Large intestine (tissue), 3 donors: ENCODE measurements at regions not wholly inside any gene's neighbourhood (a gene's known extent, or its start where the extent isn't known, plus 50 kb on each side); places are given as distances from the start of the nearest gene placed in this dataset.

Experiments
- DNase-seq, 2 donors: peaks; one replicate each; pipeline versions ENCODE4 v3.0.0 to v3.0.0-alpha.2; 2013
- H3K27ac ChIP-seq: one replicate; pipeline ENCODE4 v1.5.1; 2013; ENCODE audit warnings: low read length
- H3K27me3 ChIP-seq: 2 replicates; pipeline ENCODE4 v1.6.1; 2013; ENCODE audit warnings: low read length; ENCODE audit not compliant: control insufficient read depth, insufficient read depth
- H3K36me3 ChIP-seq: 2 replicates; pipeline ENCODE4 v1.6.1; 2013; ENCODE audit warnings: low read length; ENCODE audit not compliant: control insufficient read depth, insufficient read depth
- H3K4me1 ChIP-seq: one replicate; pipeline ENCODE4 v1.6.1; 2013; ENCODE audit warnings: low read length; ENCODE audit not compliant: control insufficient read depth, insufficient read depth
- H3K4me3 ChIP-seq: one replicate; pipeline ENCODE4 v1.5.1; 2013; ENCODE audit warnings: low read length
- H3K9me3 ChIP-seq: one replicate; pipeline ENCODE4 v1.6.1; 2013; ENCODE audit warnings: mild to moderate bottlenecking, low read depth, low read length, moderate library complexity; ENCODE audit not compliant: control insufficient read depth
- WGBS: methylation state at CpG from one replicate; pipeline ENCODE4 v1.1.5; 2013; ENCODE audit warnings: low lambda C conversion rate; ENCODE audit not compliant: insufficient coverage; 5-methylcytosine and 5-hydroxymethylcytosine counted together

- 100% methylated on average over 1 of the region's 1 CpG for WGBS
- DNase-seq = no peak
- no peak overlapping the region for H3K27ac ChIP-seq
- H3K27me3 ChIP-seq = no peaks in the 10 kb centered on the region
- no peaks in the 10 kb centered on the region for H3K36me3 ChIP-seq
- H3K4me3 ChIP-seq = no peak overlapping the region
- no peaks in the 10 kb centered on the region for H3K9me3 ChIP-seq
- no peaks in the 10 kb centered on the region for H3K4me1 ChIP-seq
Observed at GRCh38 chr1:194478731-194479130, 1292.3 kb upstream of the B3GALT2 start.

- Histone ChIP-seq H3K36me3 (no peaks in the 10 kb centered on the region), H3K4me3 (no peak overlapping the region), H3K27ac (no peak overlapping the region), H3K27me3 (no peaks in the 10 kb centered on the region), H3K4me1 (no peaks in the 10 kb centered on the region), H3K9me3 (no peaks in the 10 kb centered on the region)
- DNase-seq = no peak
Observed at GRCh38 chr1:194477908-194478307, 1291.5 kb upstream of the B3GALT2 start.

GRCh38 chr1:194476872-194477271 is 1290.5 kb upstream of the B3GALT2 start:
- H3K36me3 ChIP-seq = no peaks in the 10 kb centered on the region
- H3K27ac ChIP-seq = no peak overlapping the region
- H3K27me3 ChIP-seq = no peaks in the 10 kb centered on the region
- H3K9me3 ChIP-seq = no peaks in the 10 kb centered on the region
- no CpG with 5 or more reads among the region's 2 CpGs for WGBS
- no peak overlapping the region for H3K4me3 ChIP-seq
- no peaks in the 10 kb centered on the region for H3K4me1 ChIP-seq
- DNase-seq = no peak

GRCh38 chr1:194476351-194476750 is 1289.9 kb upstream of the B3GALT2 start:
- H3K27me3 ChIP-seq = no peaks in the 10 kb centered on the region
- no peak overlapping the region for H3K4me3 ChIP-seq
- H3K27ac ChIP-seq = no peak overlapping the region
- no peaks in the 10 kb centered on the region for H3K9me3 ChIP-seq
- no peaks in the 10 kb centered on the region for H3K4me1 ChIP-seq
- no peaks in the 10 kb centered on the region for H3K36me3 ChIP-seq
- WGBS = 82% methylated on average over 1 of the region's 2 CpGs
- no peak for DNase-seq

DNA sequence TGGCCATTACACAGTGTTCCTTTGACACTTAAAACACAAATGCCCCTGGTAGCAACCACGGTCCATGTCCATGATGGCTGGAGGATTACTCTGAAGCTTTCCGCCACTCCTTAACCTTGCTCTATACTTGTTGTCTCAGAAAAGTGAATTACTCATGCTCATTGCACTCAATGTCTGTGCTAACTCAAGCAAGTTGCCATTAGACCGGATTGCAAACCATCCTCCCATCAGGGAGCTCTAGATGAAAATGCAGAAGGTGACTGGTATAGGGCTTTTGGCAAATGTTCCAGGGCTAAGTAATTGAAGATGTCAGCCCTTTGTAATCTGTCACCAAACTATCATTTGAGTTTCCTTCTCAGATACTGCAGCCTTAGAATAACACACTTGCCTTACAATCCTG is 1288.3 kb upstream of the B3GALT2 start:
- no peaks in the 10 kb centered on the region for H3K4me1 ChIP-seq
- H3K27ac ChIP-seq = no peak overlapping the region
- no peaks in the 10 kb centered on the region for H3K36me3 ChIP-seq
- no peaks in the 10 kb centered on the region for H3K9me3 ChIP-seq
- no peaks in the 10 kb centered on the region for H3K27me3 ChIP-seq
- no peak for DNase-seq
- WGBS = no CpG with 5 or more reads among the region's 3 CpGs
- H3K4me3 ChIP-seq = no peak overlapping the region

GRCh38 chr1:194473766-194474165 is 1287.4 kb upstream of the B3GALT2 start:
- DNase-seq = no peak
- 100% methylated on average over 2 of the region's 2 CpGs for WGBS
- Histone ChIP-seq H3K4me3 (no peak overlapping the region), H3K9me3 (no peaks in the 10 kb centered on the region), H3K27me3 (no peaks in the 10 kb centered on the region), H3K27ac (no peak overlapping the region), H3K36me3 (no peaks in the 10 kb centered on the region), H3K4me1 (no peaks in the 10 kb centered on the region)

DNA sequence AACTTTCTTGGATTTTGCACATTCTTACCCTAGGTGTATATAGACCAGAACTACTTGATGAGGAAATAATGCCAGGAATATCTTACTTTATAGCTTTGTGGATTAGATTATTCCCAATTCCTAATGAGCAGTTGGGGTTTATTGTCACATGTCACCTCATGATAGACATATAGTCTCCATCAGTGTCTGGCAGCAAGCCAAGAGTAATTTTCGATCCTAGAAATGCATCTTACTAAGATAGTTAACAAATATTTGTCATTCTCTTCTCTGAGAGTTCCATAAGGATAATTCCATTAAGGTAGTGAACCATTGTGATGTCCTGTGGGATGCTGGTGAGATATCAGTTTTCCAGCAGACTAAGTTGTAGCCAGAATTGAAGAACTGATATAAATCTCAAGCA is 1282.9 kb upstream of the B3GALT2 start:
- Histone ChIP-seq H3K36me3 (no peaks in the 10 kb centered on the region), H3K27ac (no peak overlapping the region)

GRCh38 chr1:194466706-194467105 is 1280.3 kb upstream of the B3GALT2 start:
- Histone ChIP-seq H3K27ac (no peak overlapping the region), H3K27me3 (no peaks in the 10 kb centered on the region), H3K4me1 (no peaks in the 10 kb centered on the region), H3K9me3 (no peaks in the 10 kb centered on the region), H3K36me3 (no peaks in the 10 kb centered on the region), H3K4me3 (no peak overlapping the region)
- DNase-seq = no peak
- 39% methylated on average over 4 of the region's 4 CpGs for WGBS

More for the DNA sequence above, 1282.9 kb upstream of the B3GALT2 start:
- Histone ChIP-seq H3K9me3 (no peaks in the 10 kb centered on the region), H3K27me3 (no peaks in the 10 kb centered on the region), H3K4me1 (no peaks in the 10 kb centered on the region), H3K4me3 (no peak overlapping the region)
- DNase-seq = no peak
- no CpG with 5 or more reads among the region's 1 CpG for WGBS

DNA sequence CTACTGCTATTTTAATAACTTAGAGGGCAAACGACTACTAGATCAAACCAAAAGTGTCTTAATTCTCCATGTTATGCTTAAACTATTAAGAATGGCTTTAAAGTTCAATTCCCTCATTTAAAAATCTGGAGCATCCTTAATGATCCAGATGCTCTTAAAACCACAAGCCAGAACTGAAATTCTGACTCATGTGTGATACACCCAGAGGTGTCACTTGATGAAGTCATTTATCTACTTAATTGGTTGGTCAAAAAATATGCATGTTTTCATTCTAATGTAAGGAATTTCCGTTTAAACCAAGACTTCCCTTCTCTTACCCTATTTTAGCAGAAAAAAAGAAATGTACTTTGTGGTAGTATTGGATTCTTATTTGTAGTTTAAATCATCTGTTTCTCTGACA is 1261.2 kb upstream of the B3GALT2 start:
- no peak for DNase-seq
- Histone ChIP-seq H3K27ac (no peak overlapping the region), H3K4me1 (no peaks in the 10 kb centered on the region), H3K36me3 (no peaks in the 10 kb centered on the region), H3K9me3 (no peaks in the 10 kb centered on the region), H3K27me3 (no peaks in the 10 kb centered on the region), H3K4me3 (no peak overlapping the region)
- 33% methylated on average over 1 of the region's 2 CpGs for WGBS

- H3K4me1 ChIP-seq = no peaks in the 10 kb centered on the region
- H3K27me3 ChIP-seq = no peaks in the 10 kb centered on the region
- no peak overlapping the region for H3K27ac ChIP-seq
- WGBS = no CpG with 5 or more reads among the region's 2 CpGs
- H3K4me3 ChIP-seq = no peak overlapping the region
- H3K9me3 ChIP-seq = no peaks in the 10 kb centered on the region
- no peaks in the 10 kb centered on the region for H3K36me3 ChIP-seq
- DNase-seq = no peak
Observed at GRCh38 chr1:194445244-194445643, 1258.8 kb upstream of the B3GALT2 start.

DNA sequence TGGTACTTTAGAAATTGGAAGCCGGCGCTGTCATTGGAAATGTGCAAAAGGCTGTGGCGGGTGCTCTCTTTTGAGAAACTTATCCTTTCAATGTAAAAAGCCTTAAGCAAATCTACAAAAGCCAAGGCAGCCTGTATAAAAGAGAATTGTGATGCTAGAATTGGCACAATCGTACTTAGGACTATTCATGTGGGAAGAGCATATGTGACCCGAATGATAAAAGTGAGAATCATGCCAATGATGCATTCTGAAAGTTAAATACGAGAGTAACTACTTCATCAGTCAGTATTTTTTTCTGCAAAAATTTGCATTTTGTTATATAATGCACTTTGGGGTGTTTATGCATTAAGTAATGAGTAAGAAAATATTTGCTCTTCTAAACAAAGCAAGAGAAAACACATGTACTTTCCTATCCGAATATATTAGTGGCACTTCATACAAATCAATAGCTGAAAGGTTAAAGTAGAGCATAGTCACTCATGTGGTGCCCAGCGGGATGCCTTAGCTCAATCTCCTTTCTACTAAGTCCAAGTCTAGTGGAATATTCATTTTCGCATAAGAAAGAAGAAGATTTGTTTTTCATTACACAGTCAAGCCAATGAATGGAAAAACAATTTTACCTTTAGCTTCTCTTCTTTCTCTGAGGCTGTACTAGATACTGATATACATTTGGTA is 1256.6 kb upstream of the B3GALT2 start:
- Histone ChIP-seq H3K4me3 (no peak overlapping the region), H3K4me1 (no peaks in the 10 kb centered on the region), H3K36me3 (no peaks in the 10 kb centered on the region), H3K27me3 (no peaks in the 10 kb centered on the region), H3K9me3 (no peaks in the 10 kb centered on the region), H3K27ac (no peak overlapping the region)
- DNase-seq = no peak
- WGBS = 93% methylated on average over 9 of the region's 9 CpGs
